Activated T-cell treated with anti-CD3 and anti-CD28 coated beads, Interleukin-2, amount 50 U/mL, for 72 hours (primary cell): ENCODE measurements at regions not wholly inside any gene's neighbourhood (a gene's known extent, or its start where the extent isn't known, plus 50 kb on each side); places are given as distances from the start of the nearest gene placed in this dataset.
"Not testable (repeated sequence)": the region's sequence is repeated elsewhere in the genome, so short reads cannot be mapped to it uniquely, and the experiment has no call there.

Source experiments
- ATAC-seq, 2 donors: fragments of 150-1000 bp; cut with Tn5 transposase; replicated peaks in 1 of 2; 2 replicates each; pipeline ENCODE4 v1.10.0; 2021; ENCODE audit warnings: moderate library complexity in 2 of 2, mild to moderate bottlenecking in 1 of 2
- DNase-seq, 2 donors: peaks; one replicate each; pipeline ENCODE4 v3.0.0; 2021 to 2022; ENCODE audit warnings: mixed read lengths in 1 of 2
- H3K27ac Mint-ChIP-seq: one replicate; pipeline ENCODE4 v1.8.0; 2022; ENCODE audit warnings: mild to moderate bottlenecking, moderate library complexity, mixed read lengths
- H3K27me3 Mint-ChIP-seq: one replicate; pipeline ENCODE4 v1.8.0; 2022; ENCODE audit warnings: low read depth, mixed read lengths
- H3K36me3 Mint-ChIP-seq, 2 donors: one replicate each; pipeline ENCODE4 v1.8.0; 2022; ENCODE audit warnings: mixed read lengths in 2 of 2, mild to moderate bottlenecking in 1 of 2; ENCODE audit not compliant: insufficient read depth in 2 of 2
- H3K4me1 Mint-ChIP-seq: one replicate; pipeline ENCODE4 v1.8.0; 2022; ENCODE audit warnings: low read depth, mixed read lengths
- H3K4me3 Mint-ChIP-seq, 2 donors: one replicate each; pipeline ENCODE4 v1.8.0; 2022; ENCODE audit warnings: mild to moderate bottlenecking in 2 of 2, mixed read lengths in 2 of 2, moderate library complexity in 2 of 2
- H3K9me3 Mint-ChIP-seq, 2 donors: one replicate each; pipeline ENCODE4 v1.8.0; 2022; ENCODE audit warnings: mixed read lengths in 2 of 2

DNA sequence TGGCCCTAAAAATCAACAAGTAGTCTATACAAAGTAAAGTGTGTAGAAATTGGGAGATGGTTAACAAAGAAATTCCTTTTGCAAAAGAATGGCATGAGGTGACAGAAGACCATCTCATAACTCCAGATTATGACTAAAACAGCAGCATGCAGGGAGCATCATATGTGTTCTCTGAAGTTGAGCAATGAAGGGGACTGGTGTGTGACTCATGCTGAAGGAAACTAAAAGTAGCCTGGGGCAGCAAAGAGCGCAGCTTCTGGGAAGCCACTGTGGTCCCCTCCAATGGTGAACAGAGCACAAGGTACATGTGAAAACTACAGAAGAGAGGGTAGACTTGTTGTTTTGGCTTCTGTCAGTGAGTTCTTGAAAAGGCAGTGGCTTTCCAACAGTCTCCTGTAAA lies 133.4 kb downstream of the MACC1 start:
- Mint-ChIP-seq H3K4me3 (no peak overlapping the region), H3K27me3 (no peaks in the 10 kb centered on the region), H3K4me1 (no peaks in the 10 kb centered on the region), H3K27ac (no peak overlapping the region), H3K9me3 (peaks cover 2 to 4% of the 10 kb centered on the region in 2 donors), H3K36me3 (no peaks in the 10 kb centered on the region)
- DNase-seq: peak; percentile 3 to 31
- peak; percentile 76 to 91 for ATAC-seq

GRCh38 chr7:20079080-20079479 lies 138.1 kb downstream of the MACC1 start:
- H3K4me1 Mint-ChIP-seq: no peaks in the 10 kb centered on the region
- no peak overlapping the region for H3K4me3 Mint-ChIP-seq
- ATAC-seq (no peak), DNase-seq (no peak)
- H3K9me3 Mint-ChIP-seq: no peaks in the 10 kb centered on the region
- H3K27me3 Mint-ChIP-seq: no peaks in the 10 kb centered on the region
- H3K36me3 Mint-ChIP-seq: no peaks in the 10 kb centered on the region
- H3K27ac Mint-ChIP-seq: no peak overlapping the region

GRCh38 chr7:20076835-20077234 lies 140.3 kb downstream of the MACC1 start:
- no peaks in the 10 kb centered on the region for H3K27me3 Mint-ChIP-seq
- H3K4me3 Mint-ChIP-seq: no peak overlapping the region
- no peaks in the 10 kb centered on the region for H3K4me1 Mint-ChIP-seq
- no peaks in the 10 kb centered on the region for H3K36me3 Mint-ChIP-seq
- H3K9me3 Mint-ChIP-seq: no peaks in the 10 kb centered on the region
- ATAC-seq (no peak), DNase-seq (no peak)
- H3K27ac Mint-ChIP-seq: no peak overlapping the region

DNA sequence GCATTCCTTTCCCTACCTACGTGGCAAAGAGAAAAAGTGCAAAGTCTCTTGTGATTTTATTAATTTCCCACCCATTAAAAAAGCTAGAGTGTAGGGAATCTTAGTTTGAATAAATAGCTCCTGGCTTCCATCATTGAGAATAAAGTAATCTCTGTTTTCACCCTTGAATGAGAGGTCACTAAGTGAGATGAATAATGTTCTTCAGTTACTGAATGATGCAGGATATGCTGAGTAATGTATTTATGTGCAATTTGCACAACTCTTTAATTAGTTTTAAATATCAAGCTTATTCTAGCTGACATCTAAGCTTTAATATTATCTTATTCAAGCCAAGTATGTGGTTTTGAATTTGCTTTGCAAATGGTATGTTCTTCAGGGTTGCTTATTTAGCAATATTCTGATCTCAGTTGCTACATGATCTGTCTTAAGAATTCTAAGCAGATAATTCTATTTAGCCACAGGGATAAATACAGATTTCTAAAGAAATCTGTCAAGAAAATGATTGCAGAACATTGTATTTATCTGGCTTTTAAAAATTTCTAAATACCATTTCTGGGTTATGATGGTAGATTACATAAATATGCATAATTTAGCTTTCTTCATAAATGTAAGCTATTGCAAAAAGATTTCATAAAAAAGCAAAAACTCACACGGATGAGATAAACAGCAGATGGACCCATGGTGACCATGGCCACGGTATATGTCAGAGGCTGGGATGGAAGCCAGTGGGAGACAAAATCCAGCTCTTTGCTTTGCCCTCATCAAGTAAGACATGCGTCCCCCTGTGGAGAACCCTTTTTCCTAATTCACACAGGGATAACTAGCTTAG lies 141.0 kb downstream of the MACC1 start:
- ATAC-seq: no peak
- no peaks in the 10 kb centered on the region for H3K4me1 Mint-ChIP-seq

GRCh38 chr7:20075440-20075839 lies 141.7 kb downstream of the MACC1 start:
- no peak overlapping the region for H3K4me3 Mint-ChIP-seq
- DNase-seq: no peak
- no peaks in the 10 kb centered on the region for H3K9me3 Mint-ChIP-seq
- no peaks in the 10 kb centered on the region for H3K36me3 Mint-ChIP-seq
- H3K27me3 Mint-ChIP-seq: no peaks in the 10 kb centered on the region
- H3K4me1 Mint-ChIP-seq: no peaks in the 10 kb centered on the region
- no peak overlapping the region for H3K27ac Mint-ChIP-seq
- no peak for ATAC-seq

More for the DNA sequence above, 141.0 kb downstream of the MACC1 start:
- no peaks in the 10 kb centered on the region for H3K36me3 Mint-ChIP-seq
- H3K27me3 Mint-ChIP-seq: no peaks in the 10 kb centered on the region
- no peak overlapping the region for H3K27ac Mint-ChIP-seq
- H3K9me3 Mint-ChIP-seq: no peaks in the 10 kb centered on the region
- no peak for DNase-seq
- no peak overlapping the region for H3K4me3 Mint-ChIP-seq

DNA sequence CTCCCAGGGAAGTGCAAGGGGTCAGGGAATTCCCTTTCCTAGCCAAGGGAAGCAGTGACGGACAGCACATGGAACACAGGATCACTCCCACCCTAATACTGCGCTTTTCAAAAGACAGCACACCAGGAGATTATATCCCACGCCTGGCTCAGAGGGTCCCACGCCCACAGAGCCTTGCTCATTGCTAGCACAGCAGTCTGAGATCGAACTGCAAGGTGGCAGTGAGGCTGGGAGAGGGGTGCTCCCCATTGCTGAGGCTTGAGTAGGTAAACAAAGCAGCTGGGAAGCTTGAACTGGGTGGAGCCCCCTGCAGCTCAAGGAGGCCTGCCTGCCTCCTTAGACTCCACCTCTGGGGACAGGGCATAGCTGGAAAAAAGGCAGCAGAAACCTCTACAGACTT lies 149.2 kb downstream of the MACC1 start:
- ATAC-seq, H3K36me3 Mint-ChIP-seq, DNase-seq, H3K27ac Mint-ChIP-seq, H3K9me3 Mint-ChIP-seq, H3K27me3 Mint-ChIP-seq, H3K4me3 Mint-ChIP-seq: not testable (repeated sequence)
- H3K4me1 Mint-ChIP-seq: peaks cover 10% of the 10 kb centered on the region

- Mint-ChIP-seq H3K4me1 (peaks cover 10% of the 10 kb centered on the region), H3K4me3 (no peak overlapping the region), H3K27ac (no peak overlapping the region), H3K27me3 (no peaks in the 10 kb centered on the region), H3K36me3 (no peaks in the 10 kb centered on the region), H3K9me3 (peaks cover 7% of the 10 kb centered on the region in 2 donors)
- ATAC-seq (peak; percentile 41 to 82), DNase-seq (peak in 1 of 2 donors; percentile 29)
These were observed 152.0 kb downstream of the MACC1 start for GRCh38 chr7:20064974-20065862.

DNA sequence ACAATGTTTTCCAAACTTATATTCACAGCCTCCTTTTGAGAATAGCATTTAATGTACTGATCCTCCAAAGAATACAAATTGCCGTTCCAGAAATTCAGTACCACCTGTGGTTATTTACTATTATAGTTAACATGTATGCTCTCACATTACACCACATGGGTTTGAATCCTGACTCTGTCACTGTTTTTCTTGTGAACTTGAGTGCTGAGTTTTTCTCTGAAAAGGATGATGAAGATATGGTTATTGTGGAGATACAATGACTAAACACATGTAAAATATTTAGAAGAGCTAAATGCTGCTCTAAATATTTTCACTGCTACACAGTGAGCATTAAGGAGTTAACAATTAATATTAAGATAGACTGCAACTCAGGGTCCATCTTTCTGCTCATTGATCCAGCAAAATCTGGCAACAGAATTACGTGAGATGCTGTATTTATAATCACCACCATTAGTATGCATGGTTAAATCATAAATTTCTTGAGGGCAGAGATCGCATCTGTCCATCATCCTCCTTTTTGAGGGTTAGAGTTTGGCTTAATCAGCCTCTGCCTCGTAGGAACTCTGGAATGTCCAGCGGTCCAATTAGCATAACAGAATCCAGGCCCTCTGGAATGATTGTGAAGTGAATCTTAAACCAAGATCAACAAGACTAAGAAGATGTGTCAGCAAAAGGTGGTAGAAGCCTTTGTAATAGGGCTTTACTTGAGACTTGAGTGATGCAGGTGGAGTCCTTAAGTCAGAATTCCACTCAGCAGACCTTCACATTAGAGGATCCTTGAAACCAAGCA lies 152.8 kb downstream of the MACC1 start:
- Mint-ChIP-seq H3K4me1 (peaks cover 10% of the 10 kb centered on the region), H3K4me3 (no peak overlapping the region), H3K27me3 (no peaks in the 10 kb centered on the region), H3K9me3 (peaks cover 5 to 7% of the 10 kb centered on the region in 2 donors), H3K27ac (no peak overlapping the region), H3K36me3 (no peaks in the 10 kb centered on the region)
- DNase-seq: no peak
- ATAC-seq: no peak

- Mint-ChIP-seq H3K27ac (no peak overlapping the region), H3K36me3 (no peaks in the 10 kb centered on the region), H3K9me3 (peaks cover 4 to 5% of the 10 kb centered on the region in 2 donors), H3K4me3 (no peak overlapping the region), H3K27me3 (no peaks in the 10 kb centered on the region), H3K4me1 (peaks cover 10% of the 10 kb centered on the region)
- ATAC-seq: no peak
- DNase-seq: no peak
These were observed 153.5 kb downstream of the MACC1 start for GRCh38 chr7:20063644-20064043.

DNA sequence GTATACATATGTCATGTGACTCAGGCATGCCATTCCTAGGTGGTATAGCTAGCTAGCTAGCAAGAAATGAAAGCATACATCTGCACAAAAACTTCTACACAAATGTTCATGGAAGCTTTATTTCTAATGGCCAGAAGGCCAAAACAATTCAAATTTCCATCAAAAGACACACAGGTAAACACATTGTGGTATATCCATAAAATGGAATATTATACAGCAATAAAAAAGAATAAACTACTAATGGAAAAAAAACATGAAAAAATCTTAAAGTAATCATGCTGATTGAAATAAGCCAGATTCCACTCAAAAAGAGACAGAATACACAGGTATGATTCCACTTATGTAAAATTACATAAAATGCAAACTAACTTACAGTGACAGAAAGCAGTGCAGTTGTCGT lies 154.3 kb downstream of the MACC1 start:
- H3K27me3 Mint-ChIP-seq: no peaks in the 10 kb centered on the region
- ATAC-seq (no peak), DNase-seq (no peak)
- H3K4me3 Mint-ChIP-seq: no peak overlapping the region
- no peak overlapping the region for H3K27ac Mint-ChIP-seq
- H3K4me1 Mint-ChIP-seq: peaks cover 10% of the 10 kb centered on the region
- no peaks in the 10 kb centered on the region for H3K36me3 Mint-ChIP-seq
- peaks cover 4 to 5% of the 10 kb centered on the region in 2 donors for H3K9me3 Mint-ChIP-seq

- Mint-ChIP-seq H3K27ac (no peak overlapping the region), H3K27me3 (no peaks in the 10 kb centered on the region), H3K4me3 (no peak overlapping the region), H3K36me3 (no peaks in the 10 kb centered on the region), H3K4me1 (no peaks in the 10 kb centered on the region), H3K9me3 (peaks cover 2 to 5% of the 10 kb centered on the region in 2 donors)
- ATAC-seq (no peak), DNase-seq (no peak)
These were observed 163.7 kb downstream of the MACC1 start for GRCh38 chr7:20053334-20054104.

DNA sequence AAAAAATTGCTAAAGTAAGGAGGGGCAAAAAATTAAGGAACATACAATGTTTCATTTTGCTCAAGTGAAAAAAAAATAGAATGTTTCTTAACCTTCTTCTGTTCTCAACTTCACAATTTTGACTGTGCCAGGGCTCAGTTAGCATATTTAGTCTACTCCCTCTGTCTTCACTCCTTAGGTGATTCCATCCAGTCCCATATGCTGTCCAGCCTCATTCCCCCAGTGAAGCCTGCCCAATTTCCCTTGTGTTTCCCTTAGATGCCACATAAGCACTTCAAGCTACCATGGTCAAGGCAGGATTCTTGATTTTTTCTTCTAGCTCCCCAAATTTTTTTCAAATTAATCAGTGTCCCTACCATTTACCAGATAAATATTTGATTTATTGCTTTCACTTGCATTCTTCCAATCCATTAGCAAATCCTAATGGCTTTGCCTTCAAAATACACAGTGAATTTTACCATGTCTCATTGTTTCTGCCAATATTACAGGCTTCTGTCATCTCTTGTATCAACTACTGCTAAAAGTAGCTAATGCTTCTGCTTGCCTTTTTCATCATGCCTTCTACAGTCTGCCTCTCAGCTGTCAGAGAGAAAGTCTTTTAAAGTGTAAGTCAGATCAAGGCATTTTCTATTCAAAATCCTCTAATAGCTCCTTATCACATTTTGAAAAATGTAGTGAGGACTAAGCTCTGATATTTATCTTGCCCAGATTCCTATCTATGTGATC lies 166.8 kb downstream of the MACC1 start:
- Mint-ChIP-seq H3K27me3 (no peaks in the 10 kb centered on the region), H3K4me3 (no peak overlapping the region), H3K4me1 (no peaks in the 10 kb centered on the region), H3K27ac (no peak overlapping the region), H3K36me3 (no peaks in the 10 kb centered on the region), H3K9me3 (peaks cover 2 to 3% of the 10 kb centered on the region in 2 donors)
- ATAC-seq (no peak), DNase-seq (no peak)
